ENCODE measurements at regions not wholly inside any gene's neighbourhood (a gene's known extent, or its start where the extent isn't known, plus 50 kb on each side); places are given as distances from the start of the nearest gene placed in this dataset.

DNA sequence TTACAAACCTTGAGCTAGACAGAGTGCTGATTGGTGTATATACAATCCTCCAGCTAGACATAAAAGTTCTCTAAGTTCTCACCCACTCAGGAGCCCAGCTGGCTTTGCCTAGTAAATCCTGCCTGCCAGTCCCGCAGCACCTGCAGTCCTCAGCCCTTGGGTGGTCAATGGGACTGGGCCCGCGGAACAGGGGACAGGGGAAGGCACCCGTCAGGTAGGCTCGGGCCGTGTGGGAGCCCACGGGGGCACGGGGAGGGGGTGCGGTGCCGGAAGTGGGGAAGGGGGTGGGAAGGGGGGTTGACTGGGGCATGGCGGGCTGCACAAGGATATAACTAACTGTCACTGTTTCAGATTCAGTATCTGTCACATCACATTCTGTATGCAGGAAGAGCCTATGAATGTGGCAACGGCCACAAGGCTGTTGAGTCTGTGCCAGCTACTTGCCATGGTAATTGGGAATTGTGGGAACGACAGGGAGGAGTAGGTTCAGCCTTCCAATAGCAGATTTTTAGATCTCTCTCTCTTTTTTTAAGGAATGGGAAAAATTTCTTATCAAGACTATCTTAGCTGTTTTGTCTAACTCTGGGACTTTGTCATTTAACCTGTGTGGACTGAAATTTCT is 205.1 kb upstream of the PLPP4 start:
- no peak overlapping the region for H3K4me3 ChIP-seq (ENCODE audit: low read depth, low read length)
- no peaks in the 10 kb centered on the region for H3K36me3 ChIP-seq (ENCODE audit: control insufficient read depth, insufficient read depth, low read length)
- FAIRE-seq (no peak), DNase-seq (ENCODE audit: low read depth) (no peak)
- no peaks in the 10 kb centered on the region for H3K27me3 ChIP-seq (ENCODE audit: control insufficient read depth, insufficient read depth, low read length)
- TF ChIP-seq, protein P1, sequence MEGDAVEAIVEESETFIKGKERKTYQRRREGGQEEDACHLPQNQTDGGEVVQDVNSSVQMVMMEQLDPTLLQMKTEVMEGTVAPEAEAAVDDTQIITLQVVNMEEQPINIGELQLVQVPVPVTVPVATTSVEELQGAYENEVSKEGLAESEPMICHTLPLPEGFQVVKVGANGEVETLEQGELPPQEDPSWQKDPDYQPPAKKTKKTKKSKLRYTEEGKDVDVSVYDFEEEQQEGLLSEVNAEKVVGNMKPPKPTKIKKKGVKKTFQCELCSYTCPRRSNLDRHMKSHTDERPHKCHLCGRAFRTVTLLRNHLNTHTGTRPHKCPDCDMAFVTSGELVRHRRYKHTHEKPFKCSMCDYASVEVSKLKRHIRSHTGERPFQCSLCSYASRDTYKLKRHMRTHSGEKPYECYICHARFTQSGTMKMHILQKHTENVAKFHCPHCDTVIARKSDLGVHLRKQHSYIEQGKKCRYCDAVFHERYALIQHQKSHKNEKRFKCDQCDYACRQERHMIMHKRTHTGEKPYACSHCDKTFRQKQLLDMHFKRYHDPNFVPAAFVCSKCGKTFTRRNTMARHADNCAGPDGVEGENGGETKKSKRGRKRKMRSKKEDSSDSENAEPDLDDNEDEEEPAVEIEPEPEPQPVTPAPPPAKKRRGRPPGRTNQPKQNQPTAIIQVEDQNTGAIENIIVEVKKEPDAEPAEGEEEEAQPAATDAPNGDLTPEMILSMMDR (IDR thresholded peaks at IDR 0.05; ENCODE audit: insufficient read depth, low read length, severe bottlenecking): no peak

DNA sequence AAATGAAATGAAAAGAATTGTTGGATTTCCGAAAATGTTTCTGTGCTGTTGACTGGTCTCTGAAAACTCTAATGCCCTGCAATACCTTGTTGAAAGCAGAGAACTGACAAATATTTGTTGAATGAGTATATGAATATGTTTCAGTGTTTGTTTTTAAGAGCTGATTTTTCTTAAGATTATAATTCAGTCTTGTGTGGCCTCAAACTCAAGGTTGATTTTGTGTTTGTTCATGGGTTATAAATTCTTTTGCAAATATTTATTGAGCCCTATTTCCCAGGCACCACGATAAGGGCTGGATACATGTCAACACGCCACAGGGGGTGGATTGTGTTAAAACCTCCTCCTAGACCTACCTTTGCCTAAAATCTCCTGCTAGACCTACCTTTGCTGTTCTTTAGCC is 203.9 kb upstream of the PLPP4 start:
- Histone ChIP-seq H3K4me3 (ENCODE audit: low read depth, low read length) (no peak overlapping the region), H3K27me3 (ENCODE audit: control insufficient read depth, insufficient read depth, low read length) (no peaks in the 10 kb centered on the region), H3K36me3 (ENCODE audit: control insufficient read depth, insufficient read depth, low read length) (no peaks in the 10 kb centered on the region)
- DNase-seq (ENCODE audit: low read depth): no peak
- no peak for FAIRE-seq
- TF ChIP-seq, protein P1 (IDR thresholded peaks at IDR 0.05; ENCODE audit: insufficient read depth, low read length, severe bottlenecking): no peak

DNA sequence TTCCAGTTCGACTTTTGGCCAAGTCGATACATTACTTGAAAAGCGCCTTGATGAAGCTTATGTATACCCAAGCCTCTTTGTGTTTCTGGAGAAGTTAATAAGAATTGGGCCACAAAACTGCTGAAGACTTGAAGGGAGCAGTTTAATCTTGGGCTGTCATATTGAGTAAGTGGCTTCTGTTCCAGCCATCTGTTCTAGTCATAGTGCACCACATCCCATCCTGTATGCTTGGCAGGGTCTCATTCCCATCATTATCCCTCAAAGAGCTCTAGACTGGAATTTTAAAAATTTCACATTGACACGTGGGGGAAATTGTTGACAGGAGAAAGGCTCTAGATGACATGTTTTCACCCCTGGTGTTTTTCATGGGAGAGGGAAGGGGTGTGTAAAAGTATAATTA is 196.6 kb upstream of the PLPP4 start:
- FAIRE-seq: no peak
- Histone ChIP-seq H3K27me3 (ENCODE audit: control insufficient read depth, insufficient read depth, low read length) (no peaks in the 10 kb centered on the region), H3K4me3 (ENCODE audit: low read depth, low read length) (no peak overlapping the region), H3K36me3 (ENCODE audit: control insufficient read depth, insufficient read depth, low read length) (no peaks in the 10 kb centered on the region)
- DNase-seq (ENCODE audit: low read depth): no peak
- TF ChIP-seq, protein P1 (IDR thresholded peaks at IDR 0.05; ENCODE audit: insufficient read depth, low read length, severe bottlenecking): no peak

DNA sequence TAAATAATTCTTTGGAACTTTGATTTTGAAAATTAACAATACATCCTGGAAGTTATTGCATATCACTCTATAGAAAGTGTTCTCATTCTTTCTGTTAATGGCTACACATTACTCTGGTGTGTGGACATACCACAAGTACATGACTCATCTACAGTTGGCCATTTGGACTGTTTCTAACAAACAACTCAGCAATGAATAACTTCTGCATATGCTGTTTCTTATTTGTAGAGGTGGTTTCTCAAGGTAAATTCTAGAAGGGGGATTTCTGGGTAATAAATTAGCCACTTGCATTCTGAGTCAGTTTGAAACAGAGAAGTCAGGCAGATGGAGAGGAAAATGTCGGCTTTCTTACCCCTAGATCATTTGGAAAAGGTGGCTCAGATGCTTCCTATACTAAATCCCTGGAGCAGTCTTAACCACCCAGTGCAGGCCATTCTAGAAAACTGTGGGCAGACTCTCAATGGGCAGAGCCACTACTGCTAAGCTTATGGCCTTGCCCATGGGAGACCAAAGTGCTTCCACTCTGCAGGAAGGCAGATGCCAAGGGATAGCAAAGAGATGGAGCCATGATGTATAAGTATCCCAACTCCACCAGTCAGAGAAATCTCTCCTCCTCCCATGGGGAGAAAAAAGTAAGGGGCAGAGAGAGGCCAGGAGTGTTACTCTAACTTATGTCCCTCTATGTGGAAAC is 194.0 kb upstream of the PLPP4 start:
- no peaks in the 10 kb centered on the region for H3K36me3 ChIP-seq (ENCODE audit: control insufficient read depth, insufficient read depth, low read length)
- FAIRE-seq (no peak), DNase-seq (ENCODE audit: low read depth) (peak; percentile 39)
- no peak overlapping the region for H3K4me3 ChIP-seq (ENCODE audit: low read depth, low read length)
- no peaks in the 10 kb centered on the region for H3K27me3 ChIP-seq (ENCODE audit: control insufficient read depth, insufficient read depth, low read length)
- TF ChIP-seq, protein P1 (IDR thresholded peaks at IDR 0.05; ENCODE audit: insufficient read depth, low read length, severe bottlenecking): no peak

DNA sequence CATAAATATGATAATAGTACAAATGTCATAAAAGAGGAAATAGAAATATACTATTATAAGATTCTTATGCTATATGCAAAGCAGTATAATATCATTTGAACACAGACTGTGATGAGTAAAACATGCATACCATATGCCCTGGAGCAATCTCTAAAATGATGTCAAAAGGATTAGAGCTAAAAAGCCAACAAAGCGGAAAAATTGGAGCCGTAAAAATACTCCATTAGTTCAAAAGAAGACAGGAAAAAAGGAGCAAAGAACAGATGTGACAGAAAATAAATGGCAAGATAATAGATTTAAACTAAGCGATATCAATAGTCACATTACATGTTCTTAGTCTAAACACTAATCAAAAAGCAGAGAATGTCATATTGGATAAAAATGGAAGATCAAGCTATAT is 191.0 kb upstream of the PLPP4 start:
- Histone ChIP-seq H3K36me3 (ENCODE audit: control insufficient read depth, insufficient read depth, low read length) (no peaks in the 10 kb centered on the region), H3K4me3 (ENCODE audit: low read depth, low read length) (no peak overlapping the region), H3K27me3 (ENCODE audit: control insufficient read depth, insufficient read depth, low read length) (no peaks in the 10 kb centered on the region)
- TF ChIP-seq, protein P1 (IDR thresholded peaks at IDR 0.05; ENCODE audit: insufficient read depth, low read length, severe bottlenecking): no peak
- FAIRE-seq (no peak), DNase-seq (ENCODE audit: low read depth) (no peak)

Data from bronchial epithelial cell (primary cell).